HL-60 (cell line): ENCODE measurements at regions not wholly inside any gene's neighbourhood (a gene's known extent, or its start where the extent isn't known, plus 50 kb on each side); places are given as distances from the start of the nearest gene placed in this dataset.

Experiments
- CTCF ChIP-seq: IDR thresholded peaks from one replicate; pipeline ENCODE4 v1.5.1; 2011; ENCODE audit warnings: low read length, control low read depth, inconsistent platforms; ENCODE audit not compliant: insufficient read depth
- REST ChIP-seq: IDR thresholded peaks from 2 replicates; pipeline ENCODE4 v1.6.1; 2012; ENCODE audit warnings: low read depth; ENCODE audit not compliant: insufficient replicate concordance

GRCh38 chr11:17150521-17150920 is 57.3 kb downstream of the PIK3C2A start:
- TF ChIP-seq CTCF (no peak), REST (no peak)
